HG02623 (cell line): ENCODE measurements at regions not wholly inside any gene's neighbourhood (a gene's known extent, or its start where the extent isn't known, plus 50 kb on each side); places are given as distances from the start of the nearest gene placed in this dataset.
"Not testable (repeated sequence)": the region's sequence is repeated elsewhere in the genome, so short reads cannot be mapped to it uniquely, and the experiment has no call there.

ENCODE experiments used
- ATAC-seq: cut with Tn5 transposase; IDR thresholded peaks from one replicate; pipeline ENCODE4 v1.9.1; 2021; ENCODE audit warnings: moderate library complexity; ENCODE audit not compliant: unreplicated experiment

DNA sequence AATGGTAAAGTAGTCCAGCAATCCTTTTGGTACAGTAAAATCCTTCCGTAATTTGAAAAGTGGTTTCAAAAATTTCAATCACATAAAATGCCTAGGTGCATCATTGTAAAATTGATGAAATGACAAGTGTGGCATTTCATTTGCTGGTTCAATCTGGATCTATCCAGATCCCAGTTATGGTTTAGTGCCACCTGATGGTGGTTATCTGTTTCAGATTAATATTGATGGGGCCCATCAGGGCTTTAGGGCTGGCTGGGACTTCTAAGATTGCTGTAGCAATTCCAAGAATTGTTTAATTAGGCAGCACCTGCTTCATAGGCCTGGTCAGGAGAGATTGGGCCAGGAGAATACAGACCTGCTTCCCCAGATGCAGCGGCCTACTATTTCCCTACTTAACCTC, 55.5 kb upstream of the PIK3C3 start:
- ATAC-seq: no peak

DNA sequence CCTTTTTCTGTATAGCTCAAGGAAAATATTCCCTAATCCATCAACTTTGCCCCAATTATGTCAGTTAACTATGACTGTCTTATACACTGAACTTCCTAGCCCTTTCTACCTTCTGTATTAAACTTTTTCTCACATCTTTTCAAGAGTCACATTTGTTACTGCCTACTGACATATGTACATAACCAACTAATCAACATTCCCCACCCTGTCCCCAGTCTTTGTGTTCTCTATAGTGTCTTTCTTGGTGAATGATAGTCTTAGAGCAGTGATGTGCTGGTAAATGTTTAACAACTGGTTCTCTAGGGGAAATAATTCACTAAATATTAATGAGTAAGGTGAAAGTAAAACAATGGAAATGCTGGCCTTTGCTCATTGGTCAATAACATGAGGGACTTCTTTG, 61.6 kb upstream of the PIK3C3 start:
- ATAC-seq: no peak

DNA sequence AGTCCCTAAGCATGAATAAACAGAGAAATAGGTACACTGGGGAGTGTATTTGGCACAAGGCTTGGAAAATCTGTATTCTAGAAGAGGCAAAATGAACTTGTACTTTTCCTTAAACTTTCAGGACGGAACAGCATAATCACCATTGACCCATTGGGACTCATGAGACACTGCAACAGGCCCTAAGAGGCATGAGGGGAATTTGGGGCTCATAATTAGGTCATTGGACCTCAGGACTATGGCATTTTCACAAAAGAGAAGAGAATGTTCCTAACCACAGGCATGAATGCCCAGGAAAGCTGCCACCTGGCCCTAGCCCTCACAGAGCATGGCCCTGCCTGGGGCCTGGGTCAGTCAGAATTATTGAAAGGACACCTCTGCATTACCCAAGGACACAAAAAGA, 67.9 kb upstream of the PIK3C3 start:
- ATAC-seq: no peak

DNA sequence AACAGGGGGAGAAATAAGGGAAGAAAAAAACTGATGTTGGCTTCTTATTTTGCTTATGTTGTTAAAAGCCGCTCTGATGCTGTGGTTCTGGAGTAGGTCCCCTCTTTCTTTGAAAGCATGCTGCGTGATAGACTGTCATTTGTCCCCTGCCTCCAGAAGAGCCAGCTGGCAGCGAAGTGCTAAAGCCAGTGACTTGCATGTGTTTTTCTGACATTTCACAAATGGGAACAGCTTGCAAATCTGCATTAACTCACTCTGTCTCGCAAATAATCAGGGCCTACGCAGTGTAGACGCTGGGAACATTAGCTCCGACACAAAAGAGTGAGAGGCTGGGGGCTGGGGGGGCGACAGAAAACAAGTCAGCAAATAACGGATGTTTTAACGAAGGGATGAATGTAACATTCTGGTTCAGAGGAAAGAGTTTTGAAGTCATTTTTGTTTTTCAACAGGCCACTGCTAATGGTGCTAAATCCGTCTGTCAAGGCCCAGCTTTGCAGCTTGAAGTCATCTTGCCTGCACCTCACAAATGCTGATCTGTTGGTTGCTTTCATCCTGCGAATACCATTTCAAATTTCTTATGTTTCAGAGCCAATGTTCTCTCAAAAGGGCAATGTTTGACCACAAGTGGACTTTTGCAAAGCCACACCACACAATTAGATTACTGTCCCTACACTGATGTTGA, 68.8 kb upstream of the PIK3C3 start:
- ATAC-seq: no peak

DNA sequence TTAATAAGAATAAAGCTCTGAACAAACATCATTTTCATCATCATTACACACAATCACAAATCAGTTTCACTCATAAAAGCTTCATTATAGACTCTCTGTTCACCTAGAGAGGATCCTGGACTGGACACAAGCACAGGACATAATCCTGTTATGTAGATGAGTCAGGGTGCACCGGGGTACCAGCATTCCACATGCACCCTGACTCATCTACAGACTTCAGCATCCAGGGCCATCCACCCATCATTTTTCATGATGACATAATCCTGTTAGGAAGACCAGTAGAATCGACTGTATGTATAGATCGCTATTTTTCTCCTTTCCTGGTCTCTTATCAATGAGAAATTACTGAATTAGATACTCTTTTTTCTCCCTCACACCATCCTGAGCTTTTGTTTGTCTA, 73.7 kb upstream of the PIK3C3 start:
- ATAC-seq: no peak

DNA sequence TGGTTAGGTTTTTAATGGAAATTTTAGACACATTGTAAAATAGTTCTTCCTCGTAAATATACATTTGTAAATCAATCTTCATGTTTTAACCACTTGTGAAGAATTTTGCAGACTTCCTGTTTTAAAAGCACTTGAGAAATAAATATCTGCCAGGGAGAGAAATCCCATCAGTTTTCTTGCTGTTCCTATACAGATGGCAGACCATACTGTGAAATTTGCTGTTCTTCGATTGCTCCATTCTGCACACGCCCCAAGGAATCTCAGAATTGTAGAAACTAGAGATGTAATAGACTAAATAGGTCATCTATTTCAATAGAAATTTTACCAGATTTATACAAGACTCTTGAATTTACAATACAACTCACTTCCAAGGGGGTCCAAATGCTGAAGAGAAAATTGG, 75.8 kb upstream of the PIK3C3 start:
- no peak for ATAC-seq

DNA sequence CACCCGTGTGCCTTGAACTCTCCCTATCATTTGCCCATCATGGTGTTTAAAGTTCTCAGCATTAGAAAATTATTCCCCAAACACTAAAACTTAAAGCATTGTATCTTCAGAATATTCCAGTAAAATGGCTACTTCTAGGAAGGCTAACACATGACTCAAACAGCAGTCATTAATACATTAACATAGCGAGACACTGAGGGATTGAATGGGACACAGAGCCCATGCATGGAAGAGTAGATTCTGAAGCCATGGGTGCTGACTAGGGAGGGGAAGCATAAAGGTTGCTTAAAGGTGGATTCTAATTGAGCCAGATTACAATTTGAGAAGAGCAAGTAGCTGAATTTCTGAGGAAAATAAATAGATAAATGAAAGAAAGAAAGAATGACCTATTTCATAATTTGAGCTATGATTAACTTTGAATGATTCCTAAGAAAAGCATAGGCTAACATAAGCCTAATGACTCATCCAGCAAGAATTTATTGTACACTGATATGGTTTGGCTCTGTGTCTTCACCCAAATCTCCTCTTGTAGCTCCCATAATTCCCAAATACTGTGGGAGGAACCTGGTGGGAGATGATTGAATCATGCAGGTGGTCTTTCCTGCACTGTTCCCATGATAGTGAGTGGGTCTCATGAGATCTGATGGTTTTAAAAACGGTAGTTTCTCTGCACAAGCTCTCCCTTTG, 79.8 kb upstream of the PIK3C3 start:
- no peak for ATAC-seq

DNA sequence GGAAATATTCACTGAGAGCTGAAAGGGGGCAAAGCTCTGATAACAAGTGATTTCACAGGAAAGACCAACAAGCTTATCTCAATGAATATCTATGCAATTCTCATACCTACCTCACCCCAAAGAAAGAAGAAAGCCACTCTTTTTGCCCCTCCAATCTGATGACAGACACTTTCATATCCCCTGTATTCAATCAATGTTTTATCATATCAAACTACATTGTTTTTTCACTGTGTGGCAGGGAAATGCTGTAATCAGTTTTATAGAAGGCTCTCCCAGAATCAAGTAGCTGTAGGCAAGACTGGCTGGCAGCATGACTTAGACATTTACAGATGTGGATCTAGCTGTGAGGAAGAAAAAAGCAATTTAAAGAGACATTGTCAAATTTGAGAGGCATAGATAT, 81.3 kb upstream of the PIK3C3 start:
- ATAC-seq: no peak

DNA sequence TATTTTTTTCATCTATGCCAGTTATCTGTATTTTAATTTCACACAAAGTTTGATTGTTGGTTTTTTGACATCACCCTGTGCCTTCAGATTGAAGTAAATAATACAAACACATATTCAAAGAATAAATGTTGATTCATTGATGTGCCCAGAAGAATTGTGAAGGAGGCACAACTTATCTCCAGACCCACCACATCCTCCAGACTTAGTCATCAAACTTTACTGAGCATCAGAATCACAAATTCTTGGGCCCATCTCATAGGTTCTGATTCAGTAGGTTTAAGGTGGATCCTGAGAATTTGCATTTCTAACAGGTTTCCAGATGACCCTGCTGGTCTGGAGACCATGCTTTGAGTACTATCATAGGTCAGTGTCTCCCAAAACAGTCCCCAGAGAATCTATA, 82.8 kb upstream of the PIK3C3 start:
- no peak for ATAC-seq

DNA sequence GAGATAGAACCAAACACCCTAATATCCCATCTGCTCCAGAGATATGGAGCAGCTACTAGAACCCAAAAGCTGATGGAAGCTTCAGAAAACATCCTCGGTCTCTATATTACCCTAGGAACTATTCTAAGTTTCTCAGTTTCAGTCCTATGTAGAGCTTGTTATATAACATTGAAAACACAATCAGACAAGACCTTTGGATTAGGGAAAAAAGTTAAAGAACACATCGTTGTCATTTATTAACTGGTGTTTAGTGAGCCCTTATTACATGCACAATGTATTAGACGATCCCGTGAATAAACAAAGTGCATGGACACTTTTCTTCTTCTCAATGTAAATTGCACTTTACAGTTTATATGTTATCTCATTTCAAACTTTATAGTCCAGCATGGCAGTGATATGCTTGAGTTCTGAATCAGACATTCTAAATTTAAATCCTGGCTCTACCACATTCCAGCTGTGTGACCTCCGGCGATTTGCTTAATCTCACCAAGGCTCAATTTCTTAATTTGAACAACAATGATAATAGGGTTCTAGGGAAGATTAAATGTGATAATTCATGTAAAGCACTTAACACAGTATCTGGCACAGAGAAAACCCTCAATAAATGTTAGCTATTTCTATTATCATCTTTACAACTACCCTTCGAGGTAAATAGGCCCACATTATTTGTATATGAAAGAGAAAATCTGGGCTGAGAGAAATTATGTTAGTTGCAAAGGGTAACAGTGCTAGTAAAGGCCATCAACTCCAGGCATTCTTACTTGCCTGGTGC, 83.6 kb upstream of the PIK3C3 start:
- ATAC-seq: no peak

DNA sequence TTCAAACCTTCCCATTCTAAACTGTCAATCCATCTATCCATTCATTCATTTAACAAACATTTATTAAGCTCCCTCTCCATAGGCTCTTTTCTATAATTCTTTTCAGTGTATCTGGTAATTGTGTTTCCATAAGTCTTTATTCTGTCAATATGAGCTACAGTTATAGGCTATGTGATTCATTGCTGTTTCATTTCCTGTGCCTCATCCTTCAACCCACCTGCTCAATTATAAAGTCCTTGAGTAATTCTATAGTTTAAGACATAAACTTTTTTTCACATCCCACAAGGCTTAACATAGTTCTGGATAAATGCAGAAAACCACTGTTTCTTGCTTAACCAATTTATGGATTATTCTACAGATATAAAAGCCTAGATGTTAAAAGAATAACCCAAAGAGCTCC, 84.2 kb upstream of the PIK3C3 start:
- no peak for ATAC-seq

DNA sequence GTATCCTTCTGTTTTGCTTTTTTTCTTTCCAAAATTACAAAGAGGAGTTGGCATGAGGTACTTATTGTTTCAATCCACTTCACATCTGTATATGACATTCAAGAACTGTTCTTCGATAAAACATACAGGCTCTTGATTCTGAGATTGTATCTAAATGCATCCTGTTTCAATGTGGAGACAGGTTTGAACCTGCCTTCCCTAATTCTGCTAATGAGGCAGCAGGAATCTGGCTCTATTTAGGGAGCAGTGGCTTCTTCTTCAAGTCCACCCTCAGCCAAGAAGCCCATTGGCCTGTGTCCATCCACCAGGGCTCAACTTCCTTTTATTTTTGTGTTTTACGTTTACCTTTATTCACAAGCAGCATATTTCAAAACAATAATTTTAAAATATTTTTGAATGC, 84.8 kb upstream of the PIK3C3 start:
- no peak for ATAC-seq

DNA sequence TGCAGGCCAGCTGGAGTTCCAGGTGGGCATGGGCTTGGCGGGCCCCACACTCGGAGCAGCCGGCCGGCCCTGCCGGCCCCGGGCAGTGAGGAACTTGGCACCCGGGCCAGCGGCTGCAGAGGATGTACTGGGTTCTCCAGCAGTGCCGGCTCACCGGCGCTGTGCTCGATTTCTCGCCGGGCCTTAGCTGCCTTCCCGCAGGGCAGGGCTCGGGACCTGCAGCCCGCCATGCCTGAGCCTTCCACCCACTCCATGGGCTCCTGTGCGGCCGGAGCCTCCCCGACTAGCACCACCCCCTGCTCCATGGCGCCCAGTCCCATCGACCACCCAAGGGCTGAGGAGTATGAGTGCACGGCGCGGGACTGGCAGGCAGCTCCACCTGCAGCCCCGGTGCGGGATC, 89.2 kb upstream of the PIK3C3 start:
- not testable (repeated sequence) for ATAC-seq

DNA sequence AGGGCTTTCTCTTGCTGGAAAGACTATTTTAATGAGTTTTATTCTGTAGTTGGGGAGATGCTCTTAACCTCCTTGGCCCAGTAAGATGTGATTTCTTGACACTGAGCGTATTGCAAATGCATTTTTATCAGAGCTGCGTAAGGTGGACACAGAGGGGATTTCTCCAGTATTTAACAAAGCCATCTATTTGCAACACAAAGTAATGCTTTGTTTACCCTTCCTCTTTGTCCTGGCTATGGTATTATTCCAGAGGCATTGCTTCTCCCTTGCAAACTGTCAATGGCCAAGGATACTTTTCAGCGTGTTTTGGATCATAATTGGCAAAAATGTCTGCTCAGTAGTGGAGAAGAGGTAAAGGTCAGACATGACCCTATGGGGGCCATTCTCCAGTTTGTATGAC, 90.8 kb upstream of the PIK3C3 start:
- no peak for ATAC-seq

DNA sequence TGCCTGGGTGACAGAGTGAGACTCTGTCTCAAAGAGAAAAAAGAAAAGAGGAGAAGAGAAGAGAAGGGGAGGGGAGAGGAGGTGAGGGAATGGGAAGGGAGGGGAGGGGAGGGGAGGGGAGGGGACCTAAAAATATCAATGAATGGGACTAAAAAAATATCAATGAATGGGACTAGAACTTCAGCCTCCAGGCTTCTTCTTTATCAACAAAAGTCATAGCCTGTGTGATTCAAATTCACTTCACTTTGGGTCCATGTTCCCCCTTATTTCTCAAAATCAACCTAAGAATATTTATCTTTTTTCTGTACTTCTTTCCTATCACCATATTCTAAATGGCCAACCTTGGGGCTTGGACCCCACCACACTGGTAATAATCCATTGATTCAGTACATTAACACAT, 92.1 kb upstream of the PIK3C3 start:
- ATAC-seq: no peak

DNA sequence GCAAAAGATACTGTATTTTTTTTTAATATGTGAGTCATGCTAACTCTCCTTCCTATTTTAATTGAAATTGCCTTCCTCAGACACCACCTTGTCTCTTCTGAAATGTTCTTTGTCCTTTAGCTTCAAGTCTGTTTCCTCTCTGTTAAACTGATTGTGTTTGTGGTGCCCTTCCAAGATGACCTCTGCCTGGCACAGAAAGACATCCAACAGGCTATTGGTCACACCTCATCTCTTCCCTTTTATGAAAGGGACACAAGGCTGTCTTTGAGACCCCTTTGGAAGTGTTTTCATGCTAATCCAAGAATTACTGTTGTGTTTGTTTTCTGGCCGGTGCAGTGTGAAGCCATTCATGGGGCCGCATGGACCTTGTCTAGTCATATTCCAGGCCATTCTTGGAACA, 94.0 kb upstream of the PIK3C3 start:
- no peak for ATAC-seq

DNA sequence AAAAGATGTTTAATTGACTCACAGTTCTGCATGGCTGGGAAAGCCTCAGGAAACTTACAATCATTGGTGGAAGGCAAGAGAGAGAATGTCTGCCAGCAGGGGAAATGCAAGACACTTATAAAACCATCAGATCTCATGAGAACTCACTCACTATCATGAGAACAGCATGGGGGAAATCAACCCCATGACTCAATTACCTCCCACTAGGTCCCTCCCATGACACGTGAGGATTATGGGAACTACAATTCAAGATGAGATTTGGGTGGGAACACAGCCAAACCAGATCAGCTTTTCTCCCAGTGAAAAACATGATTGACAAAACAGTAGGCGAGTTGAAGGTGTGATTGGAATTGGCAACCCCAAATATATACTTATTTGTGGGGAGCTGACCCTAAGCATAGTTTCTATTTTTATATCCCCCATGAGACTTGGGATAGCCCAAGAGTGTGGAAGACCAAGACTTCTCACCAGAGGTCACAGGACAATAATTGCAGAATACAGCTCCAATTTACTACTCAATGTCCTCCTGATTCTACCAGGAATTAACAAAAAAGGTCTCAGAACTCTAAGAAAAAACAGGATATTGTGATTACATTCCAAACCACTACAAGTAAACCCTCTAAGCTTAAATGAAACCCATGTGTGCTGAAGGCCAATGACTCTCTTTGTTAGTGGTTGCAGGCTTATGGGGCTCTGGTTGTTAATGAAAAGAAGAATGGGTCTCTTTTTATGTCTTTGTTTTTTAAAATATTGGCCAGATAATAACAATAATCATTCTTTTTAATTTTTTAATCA, 96.1 kb upstream of the PIK3C3 start:
- no peak for ATAC-seq

DNA sequence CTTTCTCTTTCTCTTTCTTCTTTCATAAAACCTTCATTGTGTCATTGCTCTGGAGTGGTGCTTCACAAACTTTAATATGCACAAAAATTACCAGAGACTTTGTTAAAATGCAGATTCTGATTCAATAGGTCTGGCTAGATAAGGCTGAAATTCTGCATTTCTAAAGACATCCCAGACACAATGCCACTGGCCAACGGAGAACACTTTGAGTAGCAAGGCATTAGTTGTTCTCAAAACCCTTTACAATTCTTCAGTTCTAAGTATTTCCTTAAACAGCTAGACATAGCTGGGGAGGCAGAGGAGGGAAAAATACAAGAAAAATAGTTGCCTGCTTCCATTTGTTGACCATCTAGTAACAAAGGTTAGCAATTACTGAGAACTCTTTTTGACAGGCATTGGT, 101.8 kb upstream of the PIK3C3 start:
- ATAC-seq: no peak

DNA sequence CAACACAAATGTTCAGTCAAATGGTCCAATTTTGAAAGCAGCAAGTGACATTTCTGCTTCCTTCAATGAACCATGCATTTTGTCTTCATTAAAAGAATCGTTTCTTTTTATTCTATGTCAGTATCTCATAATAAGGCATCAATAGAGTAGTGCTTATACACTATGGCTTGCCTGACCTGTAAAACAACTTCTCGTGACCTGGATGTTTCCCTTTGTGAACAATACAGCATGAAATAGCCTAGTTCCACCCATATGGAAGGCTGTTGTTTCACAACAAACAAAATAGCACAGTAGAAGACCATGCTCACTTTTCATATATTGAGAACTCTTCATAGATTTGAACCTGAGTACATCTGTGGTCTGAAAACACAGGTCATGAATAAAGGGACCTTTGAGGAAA, 104.3 kb upstream of the PIK3C3 start:
- ATAC-seq: no peak

DNA sequence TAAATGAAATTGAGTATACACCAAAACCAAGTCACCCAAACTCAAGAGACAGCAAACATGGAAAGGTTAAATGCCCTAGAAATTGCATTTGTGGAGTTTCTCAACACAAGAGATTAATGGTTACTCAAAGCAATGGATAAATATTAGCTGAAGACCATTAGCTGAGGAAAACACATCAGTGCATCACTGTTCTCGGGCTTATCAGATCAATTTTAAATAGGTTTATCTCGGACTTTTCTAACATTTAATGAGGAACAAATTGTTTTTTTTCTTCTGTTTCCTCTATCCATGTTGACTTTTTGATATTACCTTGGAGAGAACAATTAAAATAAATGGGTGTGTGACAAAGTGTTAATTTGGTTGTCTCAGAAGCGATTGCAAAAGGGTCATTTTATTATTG, 105.4 kb upstream of the PIK3C3 start:
- ATAC-seq: no peak

DNA sequence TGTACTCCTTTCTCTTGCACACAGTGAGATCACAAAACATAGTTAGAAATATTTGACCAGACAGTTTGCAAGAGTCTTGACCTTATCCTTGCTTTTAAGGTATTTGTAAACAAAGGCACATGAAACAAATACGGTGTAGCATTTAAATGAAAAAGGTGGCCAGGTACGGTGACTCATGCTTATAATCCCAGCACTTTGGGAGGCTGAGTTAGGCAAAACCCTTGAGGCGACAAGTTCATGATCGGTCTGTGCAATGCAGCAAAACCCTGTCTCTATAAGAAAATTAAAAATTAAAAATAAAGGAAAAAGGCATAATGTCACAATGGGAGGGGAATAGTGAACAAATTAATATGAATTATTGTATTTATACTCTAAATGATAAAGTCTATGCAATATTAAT, 109.5 kb upstream of the PIK3C3 start:
- ATAC-seq: no peak
